Panc1 (cell line): ENCODE measurements at regions not wholly inside any gene's neighbourhood (a gene's known extent, or its start where the extent isn't known, plus 50 kb on each side); places are given as distances from the start of the nearest gene placed in this dataset.
"Not testable (repeated sequence)": the region's sequence is repeated elsewhere in the genome, so short reads cannot be mapped to it uniquely, and the experiment has no call there.

ENCODE experiments used
- ATAC-seq: fragments of 200-7000 bp; cut with Tn5 transposase; 2 replicates; pipeline ENCODE4 v1.9.1; 2020; ENCODE audit warnings: mild to moderate bottlenecking, moderate library complexity
- BruUV-seq: library from RNA; stranded (reverse); fragments of 400-500 nt; replicated peaks from 2 replicates; lab custom pipeline; 2021; lab: Mats Ljungman, UMichigan
- CTCF ChIA-PET: fragments of 300-600 bp; sonication (Branson Sonifier 250); formaldehyde crosslinking; loops from one replicate; lab custom pipeline; 2022; ENCODE audit warnings: antibody characterized with exemption; lab: Charles Lee
- POLR2A ChIA-PET: fragments of 300-600 bp; sonication (Branson Sonifier 250); formaldehyde crosslinking; loops from one replicate; lab custom pipeline; 2022; ENCODE audit warnings: antibody characterized with exemption; lab: Charles Lee
- DNase-seq: peaks from one replicate; pipeline ENCODE4 v3.0.0-alpha.2; 2010; ENCODE audit warnings: low read depth, low spot score
- H3K27ac ChIP-seq: 2 replicates; pipeline ENCODE4 v1.5.1; 2011; ENCODE audit warnings: mild to moderate bottlenecking, low read length, inconsistent platforms
- H3K27me3 ChIP-seq: fragments of 200-500 bp; sonication (Bioruptor generic); 2 replicates; pipeline ENCODE4 v1.6.0; 2014; ENCODE audit warnings: low read length, inconsistent platforms; ENCODE audit not compliant: control insufficient read depth, insufficient read depth
- H3K36me3 ChIP-seq: fragments of 200-500 bp; sonication (Bioruptor generic); 2 replicates; pipeline ENCODE4 v1.5.1; 2014; ENCODE audit warnings: inconsistent platforms, mild to moderate bottlenecking, low read length, moderate library complexity; ENCODE audit not compliant: control insufficient read depth, insufficient read depth
- H3K4me1 ChIP-seq: 2 replicates; pipeline ENCODE4 v1.5.1; 2011; ENCODE audit warnings: inconsistent platforms, mild to moderate bottlenecking, low read length, moderate library complexity; ENCODE audit not compliant: control insufficient read depth, insufficient read depth
- H3K4me3 ChIP-seq, 2 experiments: 2 replicates each; pipeline ENCODE4 v1.5.1; 2011 to 2012; ENCODE audit warnings: low read depth in 2 of 2, low read length in 2 of 2, mild to moderate bottlenecking in 2 of 2, inconsistent platforms in 1 of 2, moderate library complexity in 1 of 2
- H3K9me3 ChIP-seq: fragments of 200-500 bp; sonication (Bioruptor generic); 2 replicates; pipeline ENCODE4 v1.5.1; 2014; ENCODE audit warnings: low read depth, mild to moderate bottlenecking, inconsistent platforms, low read length, moderate library complexity; ENCODE audit not compliant: control insufficient read depth, insufficient read depth
- CTCF ChIP-seq: fragments of 450-650 bp; IDR thresholded peaks from 2 replicates; pipeline ENCODE4 v1.5.1; 2017; ENCODE audit warnings: mild to moderate bottlenecking
- POLR2AphosphoS5 ChIP-seq: IDR thresholded peaks from 2 replicates; pipeline ENCODE4 v1.6.1; 2012; ENCODE audit warnings: mild to moderate bottlenecking, low read depth, low read length, moderate library complexity
- REST ChIP-seq, 2 experiments: IDR thresholded peaks; 2 replicates each; pipeline ENCODE4 v1.6.1; 2011 to 2012; ENCODE audit warnings: low read depth in 2 of 2, control low read depth in 1 of 2, low read length in 1 of 2, mild to moderate bottlenecking in 1 of 2, moderate library complexity in 1 of 2; ENCODE audit not compliant: insufficient read depth in 1 of 2
- SIN3A ChIP-seq: IDR thresholded peaks from 2 replicates; pipeline ENCODE4 v1.6.1; 2012; ENCODE audit warnings: low read depth, mild to moderate bottlenecking, low read length, moderate library complexity, borderline replicate concordance; ENCODE audit not compliant: insufficient read depth
- TCF7L2 ChIP-seq: IDR thresholded peaks from 2 replicates; pipeline ENCODE4 v1.6.1; 2011; ENCODE audit warnings: mild to moderate bottlenecking, low read depth, low read length, inconsistent platforms
- in situ Hi-C: cut with HindIII; loops from 2 replicates; pipeline ENCODE4 v1.10.0; 2016; ENCODE audit warnings: low sequenced_read_pairs, low pct_unique_long_range_greater_than_20kb
- intact Hi-C: fragments of 100-400 bp; cut with micrococcal nuclease; formaldehyde crosslinking; loops from one replicate; pipeline ENCODE4 v1.10.0; 2022; ENCODE audit not compliant: unreplicated experiment

- TF ChIP-seq POLR2AphosphoS5 (no peak), TCF7L2 (no peak), REST (IDR thresholded peaks at IDR 0.05; ENCODE audit: insufficient read depth in 1 of 2, low read depth in 2 of 2, low read length in 1 of 2) (no peak), SIN3A (no peak)
- in situ Hi-C loops: no loop called here
- POLR2A ChIA-PET: no interaction called here
- Histone ChIP-seq H3K4me1 (peaks cover 5% of the 10 kb centered on the region; the same call in 1 of the 2 replicates), H3K9me3 (no peaks in the 10 kb centered on the region), H3K27me3 (no peaks in the 10 kb centered on the region), H3K4me3 (no peak overlapping the region), H3K27ac (no peak overlapping the region), H3K36me3 (no peaks in the 10 kb centered on the region)
- intact Hi-C loops: no loop called here
- no peak for ATAC-seq
- BruUV-seq: no TSS peak
- no peak for DNase-seq
- CTCF ChIA-PET: no interaction called here
Observed at GRCh38 chr12:89765959-89766824, 57.6 kb upstream of the ATP2B1 start.

GRCh38 chr12:89764164-89764563, 55.5 kb upstream of the ATP2B1 start:
- intact Hi-C loops: not testable (repeated sequence)

GRCh38 chr12:89762498-89763170, 54.0 kb upstream of the ATP2B1 start:
- no TSS peak for BruUV-seq
- no peak overlapping the region for H3K27ac ChIP-seq
- H3K36me3 ChIP-seq: no peaks in the 10 kb centered on the region
- no peaks in the 10 kb centered on the region for H3K27me3 ChIP-seq
- ChIA-PET POLR2A (no interaction called here), CTCF (no interaction called here)
- H3K9me3 ChIP-seq: no peaks in the 10 kb centered on the region
- H3K4me1 ChIP-seq: no peaks in the 10 kb centered on the region
- in situ Hi-C loops (no loop called here), intact Hi-C loops (no loop called here)
- no peak for ATAC-seq
- H3K4me3 ChIP-seq: no peak overlapping the region
- DNase-seq: no peak
- TF ChIP-seq SIN3A (no peak), REST (IDR thresholded peaks at IDR 0.05; ENCODE audit: insufficient read depth in 1 of 2, low read depth in 2 of 2, low read length in 1 of 2) (no peak), CTCF (no peak), TCF7L2 (no peak), POLR2AphosphoS5 (no peak)

More at GRCh38 chr12:89764164-89764563, 55.5 kb upstream of the ATP2B1 start:
- H3K4me3 ChIP-seq, H3K9me3 ChIP-seq, H3K4me1 ChIP-seq, H3K27ac ChIP-seq, POLR2A ChIA-PET, H3K36me3 ChIP-seq, ATAC-seq, BruUV-seq, H3K27me3 ChIP-seq, DNase-seq, CTCF ChIA-PET, in situ Hi-C loops: not testable (repeated sequence)
